Activated T-helper 17 cell treated with anti-CD3 and anti-CD28 coated beads, Interleukin-2, amount 50 U/mL, for 72 hours (primary cell): ENCODE measurements at regions not wholly inside any gene's neighbourhood (a gene's known extent, or its start where the extent isn't known, plus 50 kb on each side); places are given as distances from the start of the nearest gene placed in this dataset.

Experiments
- ATAC-seq: fragments of 150-1000 bp; cut with Tn5 transposase; replicated peaks from 2 replicates; pipeline ENCODE4 v1.10.0; 2021; ENCODE audit warnings: mild to moderate bottlenecking, moderate library complexity
- H3K27ac Mint-ChIP-seq: one replicate; pipeline ENCODE4 v1.8.0; 2022; ENCODE audit warnings: mixed read lengths
- H3K27me3 Mint-ChIP-seq: one replicate; pipeline ENCODE4 v1.8.0; 2022; ENCODE audit warnings: mixed read lengths
- H3K36me3 Mint-ChIP-seq: one replicate; pipeline ENCODE4 v1.8.0; 2022; ENCODE audit warnings: low read depth, mild to moderate bottlenecking, mixed read lengths
- H3K4me1 Mint-ChIP-seq: one replicate; pipeline ENCODE4 v1.8.0; 2022; ENCODE audit warnings: mixed read lengths
- H3K4me3 Mint-ChIP-seq: one replicate; pipeline ENCODE4 v1.8.0; 2022; ENCODE audit warnings: mild to moderate bottlenecking, mixed read lengths
- H3K9me3 Mint-ChIP-seq: one replicate; pipeline ENCODE4 v1.8.0; 2022; ENCODE audit warnings: mixed read lengths

DNA sequence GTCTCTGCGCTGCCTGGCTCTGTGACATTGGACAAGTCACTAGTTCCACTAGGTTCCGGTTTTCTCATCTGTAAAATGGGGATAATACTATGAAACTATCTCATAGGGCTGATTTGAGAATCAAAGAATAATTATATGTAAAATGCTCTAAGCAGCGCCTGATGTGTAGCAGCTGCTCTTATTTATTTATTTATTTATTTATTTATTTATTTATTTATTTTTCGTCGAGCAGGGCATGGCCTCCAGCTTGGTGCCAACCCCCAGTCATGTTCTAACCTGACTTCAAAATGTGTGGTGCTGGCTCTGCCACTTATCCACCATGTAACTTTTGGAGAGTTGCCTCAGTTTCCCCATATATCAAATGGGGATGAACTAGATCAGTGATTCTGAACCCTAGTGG is 93.5 kb upstream of the GSC start:
- no peak overlapping the region for H3K27ac Mint-ChIP-seq
- H3K9me3 Mint-ChIP-seq = no peaks in the 10 kb centered on the region
- no peaks in the 10 kb centered on the region for H3K4me1 Mint-ChIP-seq
- peaks cover 30% of the 10 kb centered on the region for H3K27me3 Mint-ChIP-seq
- H3K4me3 Mint-ChIP-seq = no peak overlapping the region
- ATAC-seq = no peak
- H3K36me3 Mint-ChIP-seq = no peaks in the 10 kb centered on the region

DNA sequence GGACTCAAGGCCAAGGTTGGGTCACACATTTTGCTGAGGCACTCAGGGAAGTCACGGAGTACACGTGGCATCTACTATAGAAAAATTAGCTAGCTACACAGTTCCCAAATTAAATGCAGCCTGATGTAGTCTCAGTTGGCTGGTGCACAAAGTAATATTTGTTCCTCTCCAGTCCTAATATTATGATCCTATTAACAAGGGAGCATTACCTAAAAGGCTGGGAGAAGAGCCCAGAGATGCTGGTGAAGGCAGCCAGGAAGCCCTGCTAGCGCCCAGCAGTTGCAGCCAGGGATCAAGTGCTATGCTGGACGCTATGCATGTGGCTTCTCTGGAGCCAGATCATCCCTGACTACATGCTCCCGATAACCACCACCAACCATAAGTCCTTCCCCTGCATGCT is 88.0 kb upstream of the GSC start:
- no peaks in the 10 kb centered on the region for H3K4me1 Mint-ChIP-seq
- no peaks in the 10 kb centered on the region for H3K36me3 Mint-ChIP-seq
- H3K4me3 Mint-ChIP-seq = no peak overlapping the region
- peaks cover 5% of the 10 kb centered on the region for H3K9me3 Mint-ChIP-seq
- H3K27me3 Mint-ChIP-seq = peaks cover 18% of the 10 kb centered on the region
- no peak overlapping the region for H3K27ac Mint-ChIP-seq
- ATAC-seq = no peak

DNA sequence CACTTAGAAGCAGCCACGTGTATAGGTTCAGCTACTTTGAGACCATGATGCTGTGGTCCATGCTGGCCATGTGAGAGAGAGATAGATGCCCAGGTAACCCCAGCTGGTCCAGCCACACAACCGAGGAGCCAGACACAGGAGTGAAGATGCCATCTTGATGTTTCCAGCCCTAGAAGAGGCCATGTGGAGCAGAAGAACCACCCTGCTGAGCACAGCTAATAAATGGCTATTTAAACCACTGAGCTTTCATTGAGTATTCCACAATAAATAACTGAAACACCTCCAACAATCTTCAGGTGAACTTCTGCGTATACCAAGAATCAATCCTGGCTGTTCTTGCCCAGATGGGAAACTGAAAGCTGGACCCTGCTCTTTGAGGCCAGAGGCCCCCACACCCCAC is 84.0 kb upstream of the GSC start:
- Mint-ChIP-seq H3K9me3 (peaks cover 5% of the 10 kb centered on the region), H3K4me3 (no peak overlapping the region), H3K4me1 (no peaks in the 10 kb centered on the region), H3K27ac (no peak overlapping the region), H3K36me3 (no peaks in the 10 kb centered on the region), H3K27me3 (peaks cover under 1% of the 10 kb centered on the region)
- ATAC-seq = no peak

DNA sequence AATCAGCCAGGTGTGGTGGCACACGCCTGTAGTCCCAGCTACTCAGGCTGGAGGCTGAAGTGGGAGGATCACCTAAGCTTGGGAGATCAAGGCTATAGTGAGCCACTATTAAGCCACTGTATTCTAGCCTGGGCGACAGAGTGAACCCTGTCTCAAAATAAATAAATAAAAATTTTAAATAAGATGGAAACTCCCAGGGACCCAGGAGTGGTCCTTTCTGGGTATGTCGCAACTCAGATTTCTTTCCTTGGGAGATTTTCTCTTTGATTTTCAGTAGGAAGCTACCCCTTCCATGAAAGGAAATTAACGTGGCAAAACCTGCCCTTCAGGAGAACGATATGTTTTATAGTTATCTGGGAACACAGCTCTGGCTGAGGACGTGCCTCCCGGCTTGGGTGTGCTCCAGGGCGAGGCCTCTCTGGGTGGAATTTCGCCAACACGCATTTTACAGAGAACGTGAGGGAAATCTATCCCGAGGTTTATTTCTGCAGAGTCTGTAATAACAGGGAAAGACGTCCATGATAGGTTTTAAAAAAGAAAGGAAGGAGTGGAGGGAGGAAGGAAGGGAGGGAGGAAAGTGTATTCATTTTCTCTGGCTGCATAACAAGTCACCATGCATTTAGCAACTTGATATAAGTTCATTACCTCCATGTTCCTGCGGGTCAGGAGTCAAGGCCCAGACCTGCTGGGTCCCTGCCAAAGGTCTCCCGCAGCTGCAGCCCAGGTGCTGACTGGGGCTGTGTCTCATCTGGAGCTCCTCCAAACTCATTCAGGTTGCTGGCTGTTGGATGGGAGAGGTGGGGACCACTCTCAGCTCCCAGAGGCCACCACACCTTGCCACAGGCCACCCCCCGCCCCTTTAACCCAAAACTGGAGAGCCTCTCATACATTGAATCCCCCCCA is 80.6 kb upstream of the GSC start:
- Mint-ChIP-seq H3K9me3 (no peaks in the 10 kb centered on the region), H3K27me3 (no peaks in the 10 kb centered on the region), H3K4me1 (no peaks in the 10 kb centered on the region), H3K4me3 (no peak overlapping the region), H3K27ac (no peak overlapping the region), H3K36me3 (no peaks in the 10 kb centered on the region)
- no peak for ATAC-seq

DNA sequence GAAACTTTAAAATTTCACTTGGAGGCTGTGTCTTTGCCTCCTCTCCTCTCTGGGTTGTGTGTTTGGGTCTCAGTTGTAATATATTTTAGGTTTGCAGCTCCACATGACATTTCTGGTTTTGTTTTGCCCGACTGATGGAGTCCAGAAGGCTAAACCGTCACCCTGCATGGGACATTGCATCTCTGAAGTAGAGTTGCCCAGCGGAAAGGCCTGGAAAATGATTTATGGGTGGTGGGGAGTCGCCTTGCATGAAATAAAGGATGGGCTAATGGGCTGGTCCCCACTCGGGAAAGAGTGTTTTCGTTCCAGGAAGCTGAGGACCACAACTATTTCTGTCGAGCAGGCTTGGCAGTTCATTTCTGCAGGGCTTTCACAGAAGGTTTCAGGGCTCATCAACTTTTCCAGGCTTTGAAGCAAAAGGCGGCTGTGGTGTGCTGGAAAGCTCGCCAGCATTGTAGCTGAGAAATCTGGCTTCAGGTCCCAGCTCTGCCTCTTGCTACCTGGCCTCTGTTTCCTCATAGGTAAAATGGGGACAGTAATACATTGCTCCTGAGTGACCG is 74.8 kb upstream of the GSC start:
- H3K27ac Mint-ChIP-seq = no peak overlapping the region
- no peaks in the 10 kb centered on the region for H3K36me3 Mint-ChIP-seq
- no peaks in the 10 kb centered on the region for H3K4me1 Mint-ChIP-seq
- H3K27me3 Mint-ChIP-seq = peaks cover 3% of the 10 kb centered on the region
- ATAC-seq = no peak
- no peaks in the 10 kb centered on the region for H3K9me3 Mint-ChIP-seq
- H3K4me3 Mint-ChIP-seq = no peak overlapping the region

DNA sequence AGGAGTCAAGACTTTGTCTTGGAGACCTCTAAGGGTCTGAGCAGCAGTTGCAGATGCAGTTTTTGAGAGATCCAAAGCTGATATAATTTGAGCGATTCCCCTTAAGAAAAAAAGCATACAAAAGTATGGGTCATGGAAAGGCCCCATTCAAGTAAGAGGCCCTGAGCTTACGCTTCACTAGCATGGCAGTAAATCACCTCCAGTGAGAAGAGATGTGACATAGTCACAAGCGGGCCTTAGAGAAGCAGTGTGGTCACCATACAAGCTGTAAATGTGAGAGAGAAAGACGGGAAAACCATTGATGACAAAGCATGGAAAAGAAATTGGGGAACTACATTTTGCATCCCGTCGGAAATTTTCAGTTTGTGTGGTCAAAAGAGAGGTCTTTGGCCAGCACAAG is 70.6 kb upstream of the GSC start:
- peaks cover 3% of the 10 kb centered on the region for H3K27me3 Mint-ChIP-seq
- no peaks in the 10 kb centered on the region for H3K4me1 Mint-ChIP-seq
- no peaks in the 10 kb centered on the region for H3K9me3 Mint-ChIP-seq
- no peaks in the 10 kb centered on the region for H3K36me3 Mint-ChIP-seq
- ATAC-seq = no peak
- no peak overlapping the region for H3K27ac Mint-ChIP-seq
- H3K4me3 Mint-ChIP-seq = no peak overlapping the region

DNA sequence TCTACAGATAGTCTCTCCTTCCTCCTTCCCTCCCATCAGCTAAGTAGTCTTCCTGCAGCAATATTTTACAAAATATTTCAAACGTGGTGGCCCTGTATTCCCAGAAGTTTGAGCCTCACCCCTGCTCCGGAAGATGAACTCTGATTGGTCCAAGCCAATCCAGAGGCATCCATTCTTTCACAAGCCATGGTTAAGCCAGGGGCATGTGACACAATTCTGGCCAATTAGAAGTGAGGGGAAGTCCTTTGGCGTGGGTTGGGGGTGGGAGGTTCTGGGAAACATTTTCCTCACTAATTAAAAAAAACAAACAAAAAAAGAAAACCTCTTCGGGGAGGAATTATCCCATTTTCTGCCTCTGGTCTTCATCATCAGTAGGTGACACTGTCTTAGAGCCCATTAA is 69.4 kb upstream of the GSC start:
- H3K4me1 Mint-ChIP-seq = no peaks in the 10 kb centered on the region

DNA sequence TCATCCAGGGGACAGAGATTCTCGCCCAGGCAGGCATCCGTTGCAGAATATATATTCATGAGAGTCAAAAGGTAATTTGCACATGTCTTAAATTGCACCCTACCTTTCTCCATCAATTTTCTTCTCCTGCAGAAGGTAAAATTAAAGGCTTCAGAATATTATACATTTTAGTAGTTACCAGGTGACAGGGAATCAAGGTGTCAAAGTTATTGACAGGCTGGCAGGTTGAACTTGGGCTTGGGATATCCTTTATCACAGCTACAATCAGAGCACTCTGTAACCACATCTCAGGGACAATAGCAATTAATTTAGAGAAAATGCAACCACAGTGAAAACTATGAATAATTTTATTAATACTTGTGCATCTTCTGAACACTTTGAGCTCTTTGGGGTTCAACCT is 66.9 kb upstream of the GSC start:
- H3K36me3 Mint-ChIP-seq = no peaks in the 10 kb centered on the region
- H3K4me3 Mint-ChIP-seq = no peak overlapping the region
- H3K27me3 Mint-ChIP-seq = peaks cover 3% of the 10 kb centered on the region
- H3K4me1 Mint-ChIP-seq = no peaks in the 10 kb centered on the region
- ATAC-seq = no peak
- no peak overlapping the region for H3K27ac Mint-ChIP-seq
- no peaks in the 10 kb centered on the region for H3K9me3 Mint-ChIP-seq

More for the DNA sequence above, 69.4 kb upstream of the GSC start:
- H3K27me3 Mint-ChIP-seq = peaks cover 3% of the 10 kb centered on the region
- ATAC-seq = no peak
- H3K36me3 Mint-ChIP-seq = no peaks in the 10 kb centered on the region
- H3K27ac Mint-ChIP-seq = no peak overlapping the region
- no peak overlapping the region for H3K4me3 Mint-ChIP-seq
- H3K9me3 Mint-ChIP-seq = no peaks in the 10 kb centered on the region

DNA sequence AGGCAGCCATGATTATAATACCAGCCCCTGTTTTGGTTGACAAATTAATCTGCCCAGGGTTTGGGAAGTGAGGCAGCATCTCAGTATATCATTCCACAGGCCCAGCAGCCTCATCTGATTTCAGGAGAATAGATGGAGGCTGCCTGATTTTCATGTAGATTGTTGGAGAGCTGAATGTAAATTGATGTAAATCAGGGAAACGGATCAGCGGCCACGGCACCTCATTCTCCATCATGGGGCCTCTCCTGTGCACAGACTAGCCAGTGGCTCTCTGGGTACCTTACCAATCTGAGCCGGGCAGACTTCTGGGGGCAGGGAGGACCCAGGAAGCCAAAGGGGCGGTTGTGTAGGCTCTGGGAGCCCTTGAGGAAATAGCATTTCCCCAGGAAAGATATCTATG is 63.7 kb upstream of the GSC start:
- Mint-ChIP-seq H3K36me3 (no peaks in the 10 kb centered on the region), H3K27ac (no peak overlapping the region), H3K27me3 (no peaks in the 10 kb centered on the region), H3K9me3 (no peaks in the 10 kb centered on the region), H3K4me3 (no peak overlapping the region), H3K4me1 (no peaks in the 10 kb centered on the region)
- ATAC-seq = no peak

DNA sequence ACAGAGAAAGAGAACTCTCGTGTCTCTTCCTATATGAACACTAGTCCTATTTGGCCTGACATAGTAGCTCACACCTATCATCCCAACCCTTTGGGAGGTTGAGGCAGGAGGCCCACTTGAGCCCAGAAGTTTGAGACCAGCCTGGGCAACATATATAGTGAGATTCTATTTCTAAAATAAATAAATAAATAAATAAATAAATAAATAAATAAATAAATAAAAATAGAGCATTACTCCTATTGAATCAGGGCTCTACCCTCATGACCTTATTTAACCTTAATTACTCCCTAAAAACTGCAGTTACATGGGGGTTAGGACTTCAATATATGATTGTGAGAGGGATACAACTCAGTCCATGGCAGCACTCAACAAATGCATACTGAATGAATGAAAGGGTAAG is 61.2 kb upstream of the GSC start:
- H3K4me1 Mint-ChIP-seq = no peaks in the 10 kb centered on the region
- H3K9me3 Mint-ChIP-seq = peaks cover 3% of the 10 kb centered on the region
- ATAC-seq = no peak
- peaks cover 5% of the 10 kb centered on the region for H3K27me3 Mint-ChIP-seq
- no peaks in the 10 kb centered on the region for H3K36me3 Mint-ChIP-seq
- no peak overlapping the region for H3K4me3 Mint-ChIP-seq
- no peak overlapping the region for H3K27ac Mint-ChIP-seq

DNA sequence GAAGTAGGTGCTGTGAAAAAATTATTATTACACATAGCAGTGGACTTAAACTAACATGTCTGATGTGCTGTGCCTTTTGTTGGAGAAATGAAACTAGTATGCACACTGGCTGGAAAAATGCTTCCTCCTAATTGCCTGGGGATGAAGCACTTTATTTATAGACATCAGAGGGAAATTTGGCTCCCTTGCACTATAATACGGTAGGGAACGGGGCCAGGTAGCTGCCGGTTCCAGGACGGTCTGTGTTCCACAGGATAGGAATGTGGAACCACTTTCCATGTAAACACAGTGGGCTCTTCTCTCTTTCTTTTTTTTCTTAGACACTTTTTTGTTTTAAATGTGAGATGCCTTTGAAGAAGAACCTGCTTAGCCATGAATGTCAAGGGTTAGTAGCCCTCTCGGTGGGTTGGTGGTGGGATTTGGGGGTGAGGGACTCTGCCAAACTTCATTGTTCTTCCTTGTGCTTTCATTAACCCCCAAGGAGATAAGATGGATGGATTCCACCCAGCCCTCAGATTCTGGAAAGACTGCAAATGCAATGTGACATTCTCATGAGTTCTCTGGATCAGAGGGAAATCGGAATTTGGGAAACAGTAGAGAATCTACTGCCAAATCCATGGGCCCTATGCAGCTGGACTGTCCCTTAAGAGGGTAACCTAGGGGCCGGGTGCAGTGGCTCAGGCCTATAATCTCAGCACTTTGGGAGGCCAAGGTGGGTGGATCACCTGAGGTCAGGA is 58.0 kb upstream of the GSC start:
- H3K27me3 Mint-ChIP-seq = peaks cover 22% of the 10 kb centered on the region
- no peak overlapping the region for H3K4me3 Mint-ChIP-seq
- H3K4me1 Mint-ChIP-seq = no peaks in the 10 kb centered on the region
- no peaks in the 10 kb centered on the region for H3K36me3 Mint-ChIP-seq
- ATAC-seq = no peak
- no peak overlapping the region for H3K27ac Mint-ChIP-seq
- H3K9me3 Mint-ChIP-seq = peaks cover 10% of the 10 kb centered on the region

DNA sequence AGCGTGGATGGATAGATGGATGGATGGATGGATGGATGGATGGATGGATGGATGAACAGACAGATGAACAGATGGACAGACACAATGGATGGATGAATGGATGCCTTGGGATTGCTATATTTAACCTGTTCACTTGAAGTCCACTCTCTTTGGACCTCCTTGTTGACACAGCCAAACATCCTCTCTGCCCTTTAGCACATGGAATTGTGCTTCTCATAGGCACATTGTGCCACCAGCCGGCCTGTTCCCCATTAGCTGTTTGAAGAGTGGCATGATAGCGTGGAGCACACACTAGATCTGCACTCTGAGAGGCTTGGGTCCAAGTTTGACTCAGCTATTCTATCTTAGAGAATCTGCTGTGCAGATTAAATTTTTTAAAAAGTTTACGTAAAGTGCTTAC is 56.9 kb upstream of the GSC start:
- no peak overlapping the region for H3K27ac Mint-ChIP-seq
- no peaks in the 10 kb centered on the region for H3K4me1 Mint-ChIP-seq
- ATAC-seq = no peak
- peaks cover 10% of the 10 kb centered on the region for H3K9me3 Mint-ChIP-seq
- no peak overlapping the region for H3K4me3 Mint-ChIP-seq
- H3K27me3 Mint-ChIP-seq = peaks cover 23% of the 10 kb centered on the region
- no peaks in the 10 kb centered on the region for H3K36me3 Mint-ChIP-seq

DNA sequence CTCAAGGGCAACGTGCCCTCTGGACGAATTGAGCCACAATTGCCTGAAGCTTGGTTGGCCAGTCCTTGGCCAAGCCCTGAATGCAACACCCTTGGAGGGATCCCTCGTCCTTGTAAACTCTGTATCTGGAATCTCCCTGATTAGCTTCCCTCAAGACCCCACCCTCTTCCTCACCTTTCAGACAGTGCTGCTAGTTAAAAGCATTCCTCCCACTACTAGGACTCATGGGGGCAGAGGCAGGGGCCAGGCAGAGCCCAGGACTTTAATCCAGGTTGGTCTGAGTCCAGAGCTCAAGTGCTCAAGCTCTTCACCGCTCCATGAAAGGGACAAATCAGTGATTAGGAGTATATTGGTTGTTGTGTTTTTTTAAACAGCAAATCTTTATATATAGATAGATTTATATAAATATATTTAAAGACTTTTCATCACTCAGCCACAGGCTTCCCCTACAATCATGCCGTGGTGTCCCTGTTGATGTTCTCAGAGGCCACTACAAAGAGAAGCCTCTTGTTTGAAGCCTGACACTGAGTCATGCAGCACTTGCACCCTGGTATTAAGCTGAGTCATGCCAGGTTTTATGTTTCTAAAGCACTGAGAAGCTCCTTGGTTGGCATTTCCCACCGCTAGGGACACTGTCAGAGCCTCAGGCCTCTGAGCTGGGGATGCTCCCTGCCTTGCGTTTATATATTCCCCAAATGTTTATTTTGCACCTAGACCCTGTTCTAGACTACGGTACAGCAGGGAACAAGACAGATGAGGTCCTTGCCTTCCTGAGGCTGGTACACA is 53.8 kb upstream of the GSC start:
- H3K36me3 Mint-ChIP-seq = no peaks in the 10 kb centered on the region
- no peak overlapping the region for H3K4me3 Mint-ChIP-seq
- no peak for ATAC-seq

DNA sequence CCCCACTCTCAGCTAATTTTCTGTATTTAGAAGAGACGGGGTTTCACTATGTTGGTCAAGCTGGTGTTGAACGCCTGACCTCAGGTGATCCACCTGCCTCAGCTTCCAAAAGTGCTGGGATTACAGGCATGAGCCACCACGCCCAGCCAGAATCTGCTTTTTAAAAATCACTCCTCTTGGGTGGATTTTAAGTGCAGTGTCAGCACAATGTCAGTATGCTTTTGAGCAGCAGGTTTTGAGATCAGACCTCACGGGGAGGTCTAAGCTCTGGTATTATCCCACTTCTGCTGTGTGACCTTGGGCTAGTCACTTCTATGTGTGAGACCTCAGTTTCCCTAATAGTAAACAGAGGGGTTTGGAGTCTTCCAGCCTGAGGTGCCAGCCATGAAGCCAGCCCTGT is 51.8 kb upstream of the GSC start:
- peaks cover 10% of the 10 kb centered on the region for H3K9me3 Mint-ChIP-seq
- H3K27me3 Mint-ChIP-seq = peaks cover 27% of the 10 kb centered on the region
- no peak overlapping the region for H3K27ac Mint-ChIP-seq
- no peaks in the 10 kb centered on the region for H3K4me1 Mint-ChIP-seq
- no peak overlapping the region for H3K4me3 Mint-ChIP-seq
- ATAC-seq = no peak
- no peaks in the 10 kb centered on the region for H3K36me3 Mint-ChIP-seq

More for the DNA sequence above, 53.8 kb upstream of the GSC start:
- Mint-ChIP-seq H3K27me3 (peaks cover 27% of the 10 kb centered on the region), H3K9me3 (peaks cover 10% of the 10 kb centered on the region), H3K27ac (no peak overlapping the region), H3K4me1 (no peaks in the 10 kb centered on the region)
